GM12874 (cell line): ENCODE measurements at regions not wholly inside any gene's neighbourhood (a gene's known extent, or its start where the extent isn't known, plus 50 kb on each side); places are given as distances from the start of the nearest gene placed in this dataset.

Source experiments
- TF ChIP-seq, protein P1 (sequence below): IDR thresholded peaks from 2 replicates; pipeline ENCODE4 v1.5.1; 2011; ENCODE audit warnings: low read depth, mild to moderate bottlenecking, control low read depth, low read length, moderate library complexity; ENCODE audit not compliant: insufficient read depth

DNA sequence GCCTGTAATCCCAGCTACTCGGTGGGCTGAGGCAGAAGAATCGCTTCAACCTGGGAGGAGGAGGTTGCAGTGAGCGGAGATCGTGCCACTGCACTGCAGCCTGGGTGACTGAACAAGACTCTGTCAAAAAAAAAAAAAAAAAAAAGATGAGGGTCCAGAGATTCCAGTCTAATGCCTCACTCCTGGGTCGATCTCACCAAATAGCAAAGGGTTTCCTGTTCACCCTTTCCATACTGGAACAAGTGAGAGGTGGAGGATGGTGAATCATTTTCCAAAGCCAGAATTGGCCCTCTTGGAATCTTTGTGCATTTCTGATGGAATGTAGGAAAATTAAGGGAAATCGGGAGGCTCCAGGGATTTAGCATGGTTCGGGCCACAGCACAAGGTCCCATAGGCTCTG is 58.1 kb upstream of the ZNF648 start:
- TF ChIP-seq, protein P1, sequence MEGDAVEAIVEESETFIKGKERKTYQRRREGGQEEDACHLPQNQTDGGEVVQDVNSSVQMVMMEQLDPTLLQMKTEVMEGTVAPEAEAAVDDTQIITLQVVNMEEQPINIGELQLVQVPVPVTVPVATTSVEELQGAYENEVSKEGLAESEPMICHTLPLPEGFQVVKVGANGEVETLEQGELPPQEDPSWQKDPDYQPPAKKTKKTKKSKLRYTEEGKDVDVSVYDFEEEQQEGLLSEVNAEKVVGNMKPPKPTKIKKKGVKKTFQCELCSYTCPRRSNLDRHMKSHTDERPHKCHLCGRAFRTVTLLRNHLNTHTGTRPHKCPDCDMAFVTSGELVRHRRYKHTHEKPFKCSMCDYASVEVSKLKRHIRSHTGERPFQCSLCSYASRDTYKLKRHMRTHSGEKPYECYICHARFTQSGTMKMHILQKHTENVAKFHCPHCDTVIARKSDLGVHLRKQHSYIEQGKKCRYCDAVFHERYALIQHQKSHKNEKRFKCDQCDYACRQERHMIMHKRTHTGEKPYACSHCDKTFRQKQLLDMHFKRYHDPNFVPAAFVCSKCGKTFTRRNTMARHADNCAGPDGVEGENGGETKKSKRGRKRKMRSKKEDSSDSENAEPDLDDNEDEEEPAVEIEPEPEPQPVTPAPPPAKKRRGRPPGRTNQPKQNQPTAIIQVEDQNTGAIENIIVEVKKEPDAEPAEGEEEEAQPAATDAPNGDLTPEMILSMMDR: no peak

DNA sequence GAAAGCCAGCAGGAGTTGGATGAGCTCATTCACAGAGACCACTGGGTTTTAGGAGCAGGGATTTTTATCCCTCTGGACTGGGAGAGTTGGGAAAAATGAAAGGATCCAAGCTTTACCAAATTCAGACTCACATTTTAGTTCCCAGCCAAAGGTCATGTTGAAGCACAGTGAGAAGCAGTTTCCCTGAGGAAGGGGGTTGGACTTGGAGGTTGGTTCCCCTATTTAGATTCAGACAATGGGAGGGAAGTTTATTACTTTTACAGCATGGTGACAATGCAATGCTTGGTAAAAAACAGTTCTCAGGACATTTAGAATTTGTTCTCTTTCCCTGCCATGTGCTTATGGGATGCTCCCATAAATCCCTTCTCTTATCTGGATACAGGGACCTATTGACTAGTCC is 57.3 kb upstream of the ZNF648 start:
- TF ChIP-seq, protein P1: no peak

DNA sequence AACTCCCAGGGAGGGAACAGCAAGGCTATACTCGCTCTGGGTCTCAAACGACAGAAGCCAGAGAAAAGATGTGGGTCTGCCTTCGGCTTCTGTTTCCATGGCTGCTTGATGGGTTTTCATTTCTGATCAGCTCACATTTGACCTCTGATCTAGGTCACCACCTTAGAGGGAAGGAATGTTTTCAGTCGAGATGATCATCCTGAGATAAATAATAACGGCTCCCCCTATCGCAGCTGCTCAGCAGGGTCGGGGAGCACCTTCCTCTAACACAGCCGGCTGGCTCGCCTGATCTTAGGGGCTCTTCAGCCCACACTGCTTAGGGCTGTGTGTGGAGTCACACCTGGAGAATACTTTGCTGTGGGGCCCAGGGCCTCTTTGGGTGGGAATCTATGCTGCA is 53.1 kb upstream of the ZNF648 start:
- TF ChIP-seq, protein P1: no peak

DNA sequence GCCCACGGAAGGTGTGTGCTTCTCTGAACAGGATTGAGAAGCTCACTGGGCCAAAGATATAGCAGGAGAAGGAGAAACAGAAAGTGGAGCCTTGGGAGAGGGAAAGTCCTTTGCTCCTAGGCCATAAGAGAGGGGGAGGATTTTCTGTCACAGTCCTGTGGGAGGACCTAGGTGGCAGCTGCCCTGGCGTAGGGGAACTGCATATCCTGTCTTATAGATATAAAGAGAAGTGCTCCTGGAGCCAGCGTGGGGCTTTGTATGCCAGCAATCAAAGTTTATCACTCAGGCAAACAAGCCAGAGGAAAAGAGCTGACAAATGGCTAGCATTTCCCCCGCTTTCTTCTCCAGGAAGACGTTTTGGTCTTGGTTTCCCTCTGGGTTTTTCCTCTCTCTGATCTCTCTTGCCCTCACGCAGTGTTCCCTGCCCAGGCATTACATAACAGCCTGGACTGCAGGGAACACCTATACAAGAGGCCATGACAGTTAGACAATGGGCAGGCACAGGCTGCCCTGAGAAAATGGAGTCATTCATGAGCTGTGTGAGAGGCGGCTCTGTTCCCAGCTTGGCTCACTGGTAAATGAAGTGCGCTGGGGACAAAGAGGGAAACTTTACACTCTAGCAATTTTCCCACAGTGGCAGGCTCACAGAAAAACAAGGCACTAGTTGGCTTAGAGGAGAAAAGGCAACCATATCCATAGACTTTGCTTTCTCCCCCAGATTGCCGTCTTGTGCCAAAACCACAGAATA is 52.5 kb upstream of the ZNF648 start:
- TF ChIP-seq, protein P1: no peak

DNA sequence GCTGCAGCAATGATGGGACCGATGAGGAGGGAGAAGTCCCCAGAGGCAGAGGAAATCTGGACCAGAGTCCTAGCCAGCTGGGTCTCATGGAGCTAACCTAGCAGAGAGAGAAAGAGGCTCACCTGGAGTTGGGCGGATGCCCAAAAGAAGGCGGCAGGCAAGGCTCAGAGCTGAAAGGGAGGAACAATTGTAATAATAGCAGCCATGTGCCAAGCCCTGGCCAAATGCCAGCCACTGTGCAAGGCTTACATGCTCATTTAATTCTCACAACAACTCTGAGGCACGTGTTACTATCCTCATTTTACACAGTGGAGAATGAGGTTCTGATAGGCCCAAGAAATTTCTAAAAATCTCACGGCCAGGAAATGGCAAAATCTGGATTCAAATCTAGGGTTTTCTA is 50.0 kb upstream of the ZNF648 start:
- TF ChIP-seq, protein P1: no peak
